ENCODE measurements at regions not wholly inside any gene's neighbourhood (a gene's known extent, or its start where the extent isn't known, plus 50 kb on each side); places are given as distances from the start of the nearest gene placed in this dataset.

GRCh38 chr19:30269638-30270037, 102.5 kb upstream of the ZNF536 start:
- TF ChIP-seq CTCF (IDR thresholded peaks at IDR 0.05; ENCODE audit: low read length) (no peak), EZH2 (IDR thresholded peaks at IDR 0.05; ENCODE audit: borderline replicate concordance, low read length) (no peak)
